ENCODE measurements at regions not wholly inside any gene's neighbourhood (a gene's known extent, or its start where the extent isn't known, plus 50 kb on each side); places are given as distances from the start of the nearest gene placed in this dataset.
A peak's percentile ranks its signal among the peaks of the same experiment; 100 is the strongest.

DNA sequence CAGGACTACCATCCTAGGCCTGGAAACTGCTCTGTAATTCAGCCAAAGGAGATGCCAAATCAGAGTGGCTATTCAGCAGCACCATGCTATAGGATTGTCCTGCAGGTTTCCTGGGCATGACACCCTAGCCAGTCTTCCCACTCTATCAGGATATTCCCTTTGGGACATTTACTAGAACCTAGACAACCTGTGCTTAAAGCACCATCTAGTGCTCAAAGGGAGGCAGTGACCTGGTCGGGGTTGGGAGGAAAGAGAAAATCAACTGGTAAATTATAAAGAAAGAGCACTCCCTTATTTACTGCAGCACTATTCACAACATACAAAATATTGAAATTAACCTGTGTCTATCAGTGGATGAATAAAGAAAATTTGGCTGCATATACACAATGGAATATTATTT is 67.2 kb upstream of the SMLR1 start:
- no peaks in the 10 kb centered on the region for H3K27me3 ChIP-seq
- peak in 5 of 7 donors; percentile 21 to 50 (median 29) for DNase-seq
- intact Hi-C loops (cut with DNase I), result no loop called here
- 76 to 87% (median 81%) methylated on average over 1 of the region's 1 CpG for WGBS, 4 donors
- H3K27ac ChIP-seq, result no peak overlapping the region
- H3K36me3 ChIP-seq (replicated peaks in 1 of 2), result no peaks in the 10 kb centered on the region
- no peak for TF ChIP-seq POLR2A (IDR thresholded peaks at IDR 0.05)
- TF ChIP-seq, protein P1, sequence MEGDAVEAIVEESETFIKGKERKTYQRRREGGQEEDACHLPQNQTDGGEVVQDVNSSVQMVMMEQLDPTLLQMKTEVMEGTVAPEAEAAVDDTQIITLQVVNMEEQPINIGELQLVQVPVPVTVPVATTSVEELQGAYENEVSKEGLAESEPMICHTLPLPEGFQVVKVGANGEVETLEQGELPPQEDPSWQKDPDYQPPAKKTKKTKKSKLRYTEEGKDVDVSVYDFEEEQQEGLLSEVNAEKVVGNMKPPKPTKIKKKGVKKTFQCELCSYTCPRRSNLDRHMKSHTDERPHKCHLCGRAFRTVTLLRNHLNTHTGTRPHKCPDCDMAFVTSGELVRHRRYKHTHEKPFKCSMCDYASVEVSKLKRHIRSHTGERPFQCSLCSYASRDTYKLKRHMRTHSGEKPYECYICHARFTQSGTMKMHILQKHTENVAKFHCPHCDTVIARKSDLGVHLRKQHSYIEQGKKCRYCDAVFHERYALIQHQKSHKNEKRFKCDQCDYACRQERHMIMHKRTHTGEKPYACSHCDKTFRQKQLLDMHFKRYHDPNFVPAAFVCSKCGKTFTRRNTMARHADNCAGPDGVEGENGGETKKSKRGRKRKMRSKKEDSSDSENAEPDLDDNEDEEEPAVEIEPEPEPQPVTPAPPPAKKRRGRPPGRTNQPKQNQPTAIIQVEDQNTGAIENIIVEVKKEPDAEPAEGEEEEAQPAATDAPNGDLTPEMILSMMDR (IDR thresholded peaks at IDR 0.05), result peak; percentile 20 to 63 (median 54)
- H3K9me3 ChIP-seq (replicated peaks in 1 of 3), result no peaks in the 10 kb centered on the region
- H3K4me1 ChIP-seq (replicated peaks in 1 of 2), result no peaks in the 10 kb centered on the region
- H3K4me3 ChIP-seq, result no peak overlapping the region

GRCh38 chr6:130761286-130761685 is 65.9 kb upstream of the SMLR1 start:
- WGBS, 4 donors, result 91 to 94% (median 92%) methylated on average over 1 of the region's 1 CpG
- no peak for DNase-seq
- Histone ChIP-seq H3K4me3 (no peak overlapping the region), H3K27me3 (no peaks in the 10 kb centered on the region), H3K9me3 (replicated peaks in 1 of 3) (no peaks in the 10 kb centered on the region), H3K36me3 (replicated peaks in 1 of 2) (no peaks in the 10 kb centered on the region), H3K4me1 (replicated peaks in 1 of 2) (no peaks in the 10 kb centered on the region), H3K27ac (no peak overlapping the region)
- TF ChIP-seq, protein P1 (IDR thresholded peaks at IDR 0.05), result no peak
- no peak for TF ChIP-seq POLR2A (IDR thresholded peaks at IDR 0.05)
- intact Hi-C loops (cut with DNase I), result no loop called here

GRCh38 chr6:130765181-130765727 is 62.0 kb upstream of the SMLR1 start:
- intact Hi-C loops (cut with DNase I), result no loop called here
- Histone ChIP-seq H3K27me3 (no peaks in the 10 kb centered on the region), H3K36me3 (replicated peaks in 1 of 2) (no peaks in the 10 kb centered on the region), H3K4me3 (no peak overlapping the region), H3K9me3 (replicated peaks in 1 of 3) (no peaks in the 10 kb centered on the region), H3K27ac (no peak overlapping the region), H3K4me1 (replicated peaks in 1 of 2) (no peaks in the 10 kb centered on the region)
- no peak for TF ChIP-seq POLR2A (IDR thresholded peaks at IDR 0.05)
- TF ChIP-seq, protein P1 (IDR thresholded peaks at IDR 0.05), result no peak
- WGBS, 4 donors, result 84 to 87% (median 86%) methylated on average over 3 of the region's 3 CpGs
- DNase-seq, result no peak

GRCh38 chr6:130766239-130767144 is 60.7 kb upstream of the SMLR1 start:
- Histone ChIP-seq H3K27me3 (no peaks in the 10 kb centered on the region), H3K9me3 (replicated peaks in 1 of 3) (no peaks in the 10 kb centered on the region), H3K27ac (no peak overlapping the region), H3K36me3 (replicated peaks in 1 of 2) (no peaks in the 10 kb centered on the region), H3K4me3 (no peak overlapping the region), H3K4me1 (replicated peaks in 1 of 2) (no peaks in the 10 kb centered on the region)
- DNase-seq, result no peak
- TF ChIP-seq, protein P1 (IDR thresholded peaks at IDR 0.05), result no peak
- TF ChIP-seq POLR2A (IDR thresholded peaks at IDR 0.05), result no peak
- 80 to 89% (median 84%) methylated on average over 7 of the region's 7 CpGs for WGBS, 4 donors
- intact Hi-C loops (cut with DNase I), result no loop called here
